ENCODE measurements at regions not wholly inside any gene's neighbourhood (a gene's known extent, or its start where the extent isn't known, plus 50 kb on each side); places are given as distances from the start of the nearest gene placed in this dataset.

DNA sequence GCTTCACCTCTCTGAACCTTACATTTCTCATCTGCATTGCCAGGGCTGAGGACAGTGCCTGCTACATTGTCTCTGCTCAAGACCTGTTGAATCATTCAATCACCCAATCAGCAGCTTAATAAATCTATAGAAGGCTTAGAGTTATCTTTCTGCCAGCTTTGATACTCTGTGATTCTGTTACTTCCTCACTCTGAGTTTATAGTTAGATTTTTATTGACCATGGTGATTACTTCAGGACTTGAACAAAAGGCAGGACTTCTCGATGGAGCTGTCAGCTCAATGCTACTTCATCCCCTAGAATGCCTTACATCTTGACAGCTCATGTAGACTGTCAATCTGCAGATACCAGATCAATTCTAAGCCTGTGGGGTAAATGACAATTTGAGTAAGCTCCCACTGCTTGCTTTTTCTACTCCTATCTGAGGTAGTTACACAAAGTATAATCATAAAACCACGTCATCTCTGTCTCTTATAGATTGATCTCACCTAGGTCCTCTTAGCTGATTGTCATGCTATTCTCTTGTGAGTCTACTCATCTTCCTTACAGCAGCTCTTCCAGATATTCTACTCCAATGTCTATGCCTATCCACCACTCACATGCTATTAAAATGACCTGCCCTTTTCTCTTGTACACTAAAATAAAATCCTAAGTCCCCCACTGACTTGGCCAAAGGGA is 318.3 kb upstream of the CA10 start:
- H3K4me3 ChIP-seq (ENCODE audit: low read length): no peak overlapping the region
- TF ChIP-seq, protein P1, sequence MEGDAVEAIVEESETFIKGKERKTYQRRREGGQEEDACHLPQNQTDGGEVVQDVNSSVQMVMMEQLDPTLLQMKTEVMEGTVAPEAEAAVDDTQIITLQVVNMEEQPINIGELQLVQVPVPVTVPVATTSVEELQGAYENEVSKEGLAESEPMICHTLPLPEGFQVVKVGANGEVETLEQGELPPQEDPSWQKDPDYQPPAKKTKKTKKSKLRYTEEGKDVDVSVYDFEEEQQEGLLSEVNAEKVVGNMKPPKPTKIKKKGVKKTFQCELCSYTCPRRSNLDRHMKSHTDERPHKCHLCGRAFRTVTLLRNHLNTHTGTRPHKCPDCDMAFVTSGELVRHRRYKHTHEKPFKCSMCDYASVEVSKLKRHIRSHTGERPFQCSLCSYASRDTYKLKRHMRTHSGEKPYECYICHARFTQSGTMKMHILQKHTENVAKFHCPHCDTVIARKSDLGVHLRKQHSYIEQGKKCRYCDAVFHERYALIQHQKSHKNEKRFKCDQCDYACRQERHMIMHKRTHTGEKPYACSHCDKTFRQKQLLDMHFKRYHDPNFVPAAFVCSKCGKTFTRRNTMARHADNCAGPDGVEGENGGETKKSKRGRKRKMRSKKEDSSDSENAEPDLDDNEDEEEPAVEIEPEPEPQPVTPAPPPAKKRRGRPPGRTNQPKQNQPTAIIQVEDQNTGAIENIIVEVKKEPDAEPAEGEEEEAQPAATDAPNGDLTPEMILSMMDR (IDR thresholded peaks at IDR 0.05; ENCODE audit: insufficient read depth, low read depth, low read length, missing control alignments): no peak
- no peak for DNase-seq (ENCODE audit: low read depth)

DNA sequence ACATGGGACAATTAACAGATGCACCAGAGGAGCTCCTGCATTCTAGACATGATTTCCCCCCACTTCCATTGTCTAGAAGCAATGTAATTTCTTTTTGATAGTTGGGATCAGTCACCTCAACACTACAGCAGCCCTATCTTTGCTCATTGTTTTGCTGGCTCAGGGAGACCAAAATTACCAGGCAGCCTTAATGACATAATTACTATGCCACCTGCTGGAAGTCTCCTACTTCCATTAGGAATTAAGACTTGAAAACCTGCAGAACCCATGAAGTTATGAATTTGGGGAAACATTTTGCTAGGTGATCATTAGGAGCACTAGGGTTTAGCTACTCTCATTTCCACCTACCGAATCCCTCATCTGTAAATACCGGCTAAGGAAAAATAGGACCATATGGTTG is 312.0 kb upstream of the CA10 start:
- H3K4me3 ChIP-seq (ENCODE audit: low read length): no peak overlapping the region
- no peak for DNase-seq (ENCODE audit: low read depth)
- TF ChIP-seq, protein P1 (IDR thresholded peaks at IDR 0.05; ENCODE audit: insufficient read depth, low read depth, low read length, missing control alignments): no peak

DNA sequence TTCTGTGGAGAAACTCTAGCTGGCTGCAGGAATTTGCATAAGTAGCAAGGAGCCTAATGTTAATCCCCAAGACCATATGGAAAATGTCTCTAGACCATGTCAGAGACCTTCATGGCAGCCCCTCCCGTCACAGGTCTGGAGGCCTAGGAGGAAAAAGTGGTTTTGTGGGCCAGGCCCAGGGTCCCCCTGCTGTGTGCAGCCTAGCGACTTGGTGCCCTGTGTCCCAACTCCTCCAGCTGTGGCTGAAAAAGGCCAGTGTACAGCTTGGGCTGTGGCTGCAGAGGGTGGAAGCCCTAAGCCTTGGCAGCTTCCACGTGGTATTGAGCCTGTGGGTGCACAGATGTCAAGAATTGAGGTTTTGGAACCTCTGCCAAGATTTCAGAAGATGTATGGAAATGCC is 306.9 kb upstream of the CA10 start:
- no peak overlapping the region for H3K4me3 ChIP-seq (ENCODE audit: low read length)
- DNase-seq (ENCODE audit: low read depth): no peak
- TF ChIP-seq, protein P1 (IDR thresholded peaks at IDR 0.05; ENCODE audit: insufficient read depth, low read depth, low read length, missing control alignments): no peak

DNA sequence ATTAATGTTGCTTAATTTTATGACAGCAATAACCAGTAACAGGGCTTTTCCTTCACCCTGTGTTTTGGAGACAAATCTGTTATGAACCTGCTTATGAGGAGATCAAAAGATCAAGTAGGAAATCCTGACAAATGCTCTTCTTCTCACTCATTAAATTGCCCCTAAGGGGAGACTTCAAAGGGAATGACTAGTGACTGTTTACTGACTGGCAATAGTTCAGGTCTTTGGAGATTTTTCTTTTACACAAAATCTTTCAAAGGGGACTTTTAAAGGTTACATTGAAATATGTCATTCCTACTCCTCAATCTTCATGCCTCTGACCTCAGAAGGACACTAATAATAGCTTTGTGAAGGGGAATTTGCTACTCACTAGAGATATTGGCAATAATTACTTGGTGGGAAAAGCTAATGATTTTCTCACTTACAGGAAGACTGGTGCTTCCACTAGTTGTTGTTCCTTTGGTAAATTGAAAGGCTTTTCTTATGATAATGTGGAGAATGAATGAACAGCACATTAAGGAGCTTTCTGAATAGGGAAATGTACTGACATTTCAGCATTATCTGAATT is 292.9 kb upstream of the CA10 start:
- H3K4me3 ChIP-seq (ENCODE audit: low read length): no peak overlapping the region
- DNase-seq (ENCODE audit: low read depth): no peak
- TF ChIP-seq, protein P1 (IDR thresholded peaks at IDR 0.05; ENCODE audit: insufficient read depth, low read depth, low read length, missing control alignments): no peak

DNA sequence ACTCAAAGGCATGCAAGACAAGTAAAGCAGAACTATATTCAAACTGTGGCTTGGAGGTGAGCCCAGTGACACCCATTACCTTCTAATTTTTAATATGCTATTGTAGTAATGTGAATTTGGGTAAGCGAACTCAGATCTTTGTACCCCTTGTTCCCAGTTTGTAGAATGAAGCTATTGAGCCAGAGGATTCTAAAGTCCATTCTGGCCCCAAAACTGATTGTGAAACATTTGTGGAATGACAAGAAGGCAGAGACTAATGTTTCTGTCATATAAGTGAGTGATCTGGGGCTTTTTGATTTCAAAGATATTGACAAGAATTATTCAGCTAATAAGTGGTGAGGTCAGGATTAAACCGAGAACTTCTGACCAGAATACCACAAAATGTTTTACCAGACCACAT is 283.8 kb upstream of the CA10 start:
- no peak overlapping the region for H3K4me3 ChIP-seq (ENCODE audit: low read length)
- TF ChIP-seq, protein P1 (IDR thresholded peaks at IDR 0.05; ENCODE audit: insufficient read depth, low read depth, low read length, missing control alignments): no peak
- DNase-seq (ENCODE audit: low read depth): no peak

DNA sequence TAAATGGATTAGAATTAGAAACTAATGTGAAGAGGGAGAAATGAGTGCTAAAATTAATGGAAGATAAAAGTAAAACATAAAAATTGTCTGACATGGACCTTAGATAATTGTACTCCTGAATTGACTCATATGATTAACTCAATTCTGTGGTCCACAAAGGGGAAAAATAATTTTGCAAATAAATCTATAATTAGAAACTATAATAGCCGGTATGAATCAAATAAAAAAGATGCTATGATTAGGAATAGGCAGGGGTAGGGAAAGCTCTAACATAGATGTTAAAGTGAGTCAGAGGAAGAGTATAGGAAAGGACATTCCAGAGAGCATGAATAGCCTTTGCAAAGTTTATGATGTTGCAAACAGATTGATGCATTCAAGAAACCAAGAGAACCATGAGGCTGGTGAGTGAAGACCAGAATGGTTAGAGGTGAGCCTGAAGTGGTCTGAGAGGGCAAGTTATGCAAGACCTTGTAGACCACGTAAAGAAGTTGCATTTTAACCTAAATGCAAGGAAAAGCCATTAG is 262.1 kb upstream of the CA10 start:
- H3K4me3 ChIP-seq (ENCODE audit: low read length): no peak overlapping the region
- TF ChIP-seq, protein P1 (IDR thresholded peaks at IDR 0.05; ENCODE audit: insufficient read depth, low read depth, low read length, missing control alignments): no peak
- DNase-seq (ENCODE audit: low read depth): no peak

DNA sequence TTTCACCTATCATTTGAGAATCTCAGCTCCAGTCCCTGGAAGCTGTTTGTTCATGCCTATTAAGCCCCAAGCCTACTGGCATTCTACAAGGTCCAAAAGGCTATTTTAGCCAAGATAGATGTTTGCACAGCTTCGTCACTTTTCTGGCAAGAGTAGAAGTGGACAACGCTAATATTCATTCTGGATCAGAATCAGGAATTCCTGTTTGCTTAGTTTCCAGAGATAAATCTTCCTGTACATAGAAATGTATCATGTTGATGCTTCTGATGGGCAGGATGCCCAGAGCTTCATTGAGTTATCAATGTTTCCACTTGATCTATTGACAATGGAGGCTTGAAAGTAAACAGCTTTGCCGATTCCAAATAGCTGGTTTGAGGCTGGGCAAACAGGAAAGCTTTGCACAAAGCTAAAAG is 260.7 kb upstream of the CA10 start:
- DNase-seq (ENCODE audit: low read depth): no peak
- TF ChIP-seq, protein P1 (IDR thresholded peaks at IDR 0.05; ENCODE audit: insufficient read depth, low read depth, low read length, missing control alignments): no peak

More for the DNA sequence above, 260.7 kb upstream of the CA10 start:
- no peak overlapping the region for H3K4me3 ChIP-seq (ENCODE audit: low read length)

Data from epithelial cell of esophagus (primary cell).